Uterus (tissue), 3 donors: ENCODE measurements at regions not wholly inside any gene's neighbourhood (a gene's known extent, or its start where the extent isn't known, plus 50 kb on each side); places are given as distances from the start of the nearest gene placed in this dataset.
"Not testable (repeated sequence)": the region's sequence is repeated elsewhere in the genome, so short reads cannot be mapped to it uniquely, and the experiment has no call there.

Source experiments
- DNase-seq, 2 donors: peaks; one replicate each; pipeline ENCODE4 v3.0.0-alpha.2; 2019 to 2020
- H3K27ac ChIP-seq, 2 donors: fragments of 200-600 bp; sonication (generic); 1 replicate in 1 of 2; 2 replicates in 1 of 2; pipeline ENCODE4 v1.5.1; 2016 to 2018
- H3K27me3 ChIP-seq, 2 donors: fragments of 200-600 bp; sonication (generic); one replicate each; pipeline ENCODE4 v1.5.1; 2018 to 2019; ENCODE audit warnings: control low read depth in 1 of 2
- H3K36me3 ChIP-seq, 2 donors: fragments of 200-600 bp; sonication (generic); one replicate each; pipeline ENCODE4 v1.5.1; 2019; ENCODE audit warnings: control low read depth in 1 of 2
- H3K4me1 ChIP-seq, 2 donors: fragments of 200-600 bp; sonication (generic); one replicate each; pipeline ENCODE4 v1.5.1; 2018 to 2019; ENCODE audit warnings: control low read depth in 1 of 2
- H3K4me3 ChIP-seq, 2 donors: fragments of 200-600 bp; sonication (generic); 1 replicate in 1 of 2; 2 replicates in 1 of 2; pipeline ENCODE4 v1.5.1; 2018 to 2019; ENCODE audit warnings: mild to moderate bottlenecking in 1 of 2
- H3K9me3 ChIP-seq, 2 donors: fragments of 200-600 bp; sonication (generic); one replicate each; pipeline ENCODE4 v1.5.1; 2019; ENCODE audit warnings: control low read depth in 1 of 2
- POLR2A ChIP-seq, 2 donors: fragments of 450-650 bp; IDR thresholded peaks; one replicate each; pipeline ENCODE4 v1.6.1; 2016; ENCODE audit warnings: antibody characterized with exemption in 2 of 2, mild to moderate bottlenecking in 1 of 2, moderate library complexity in 1 of 2
- intact Hi-C: fragments of 100-400 bp; cut with DNase I; formaldehyde crosslinking; loops from one replicate; pipeline ENCODE4 v1.15.1; 2023; ENCODE audit warnings: low total_unique reads
- TF ChIP-seq, protein P1 (sequence below), 4 experiments: fragments of 200-600 bp in 2 of 4; fragments of 450-650 bp in 2 of 4; sonication (generic) in 2 of 4; IDR thresholded peaks; one replicate each; pipeline ENCODE4 v1.5.1; 2016 to 2019; ENCODE audit warnings: antibody characterized with exemption in 4 of 4, mild to moderate bottlenecking in 2 of 4, moderate library complexity in 1 of 4
- donor health status: DM: yes; HTN: yes; CAD: no.

DNA sequence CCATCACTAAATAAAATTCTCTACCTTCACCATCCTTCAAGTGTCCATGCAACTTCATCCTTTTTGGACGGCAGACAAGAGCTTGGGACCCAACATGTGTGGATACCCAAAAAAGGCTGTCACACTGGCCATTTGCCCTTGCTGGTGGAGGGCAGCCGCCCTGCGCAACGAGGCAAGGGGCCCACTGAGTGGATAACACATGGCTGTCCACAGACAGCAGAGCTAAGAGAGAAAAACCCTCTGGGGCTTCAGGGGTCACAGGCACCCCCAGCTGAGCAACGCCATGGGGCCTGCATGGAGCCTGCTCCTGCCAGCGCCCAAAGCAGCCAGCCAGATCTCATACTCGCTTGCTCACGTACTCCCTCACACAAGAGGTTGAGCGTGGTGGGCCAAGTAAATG lies 205.9 kb upstream of the NREP start:
- TF ChIP-seq POLR2A (IDR thresholded peaks at IDR 0.05), result no peak
- TF ChIP-seq, protein P1, sequence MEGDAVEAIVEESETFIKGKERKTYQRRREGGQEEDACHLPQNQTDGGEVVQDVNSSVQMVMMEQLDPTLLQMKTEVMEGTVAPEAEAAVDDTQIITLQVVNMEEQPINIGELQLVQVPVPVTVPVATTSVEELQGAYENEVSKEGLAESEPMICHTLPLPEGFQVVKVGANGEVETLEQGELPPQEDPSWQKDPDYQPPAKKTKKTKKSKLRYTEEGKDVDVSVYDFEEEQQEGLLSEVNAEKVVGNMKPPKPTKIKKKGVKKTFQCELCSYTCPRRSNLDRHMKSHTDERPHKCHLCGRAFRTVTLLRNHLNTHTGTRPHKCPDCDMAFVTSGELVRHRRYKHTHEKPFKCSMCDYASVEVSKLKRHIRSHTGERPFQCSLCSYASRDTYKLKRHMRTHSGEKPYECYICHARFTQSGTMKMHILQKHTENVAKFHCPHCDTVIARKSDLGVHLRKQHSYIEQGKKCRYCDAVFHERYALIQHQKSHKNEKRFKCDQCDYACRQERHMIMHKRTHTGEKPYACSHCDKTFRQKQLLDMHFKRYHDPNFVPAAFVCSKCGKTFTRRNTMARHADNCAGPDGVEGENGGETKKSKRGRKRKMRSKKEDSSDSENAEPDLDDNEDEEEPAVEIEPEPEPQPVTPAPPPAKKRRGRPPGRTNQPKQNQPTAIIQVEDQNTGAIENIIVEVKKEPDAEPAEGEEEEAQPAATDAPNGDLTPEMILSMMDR (IDR thresholded peaks at IDR 0.05), result no peak
- no peak for DNase-seq
- intact Hi-C loops, result no loop called here

DNA sequence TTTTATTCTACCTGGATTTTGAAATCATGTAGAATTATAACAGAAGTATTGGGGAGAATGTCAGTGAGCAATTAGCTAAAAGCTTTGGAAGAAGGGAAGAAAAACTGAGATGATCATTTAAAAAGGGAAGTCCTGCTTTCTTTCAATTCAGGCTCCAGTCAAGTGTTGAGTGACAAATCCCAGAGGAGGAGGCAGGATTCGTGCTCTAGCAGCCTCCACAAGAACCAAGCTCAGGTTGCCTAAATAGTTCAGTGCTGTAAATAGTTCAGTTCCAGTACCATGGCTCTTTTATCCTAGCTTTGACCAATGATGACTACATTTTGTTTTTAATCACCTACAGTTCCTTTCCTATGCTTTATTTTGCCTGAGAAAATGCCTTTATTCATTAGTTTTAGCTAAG lies 204.9 kb upstream of the NREP start:
- Histone ChIP-seq H3K4me3 (no peak overlapping the region), H3K27ac (no peak overlapping the region), H3K36me3 (no peaks in the 10 kb centered on the region), H3K27me3 (no peaks in the 10 kb centered on the region), H3K9me3 (no peaks in the 10 kb centered on the region), H3K4me1 (no peaks in the 10 kb centered on the region)
- intact Hi-C loops, result no loop called here
- no peak for TF ChIP-seq POLR2A (IDR thresholded peaks at IDR 0.05)
- TF ChIP-seq, protein P1 (IDR thresholded peaks at IDR 0.05), result no peak
- DNase-seq, result no peak

More for the DNA sequence above, 205.9 kb upstream of the NREP start:
- no peaks in the 10 kb centered on the region for H3K36me3 ChIP-seq
- no peak overlapping the region for H3K27ac ChIP-seq
- no peak overlapping the region for H3K4me3 ChIP-seq
- no peaks in the 10 kb centered on the region for H3K4me1 ChIP-seq
- H3K27me3 ChIP-seq, result no peaks in the 10 kb centered on the region
- H3K9me3 ChIP-seq, result no peaks in the 10 kb centered on the region

DNA sequence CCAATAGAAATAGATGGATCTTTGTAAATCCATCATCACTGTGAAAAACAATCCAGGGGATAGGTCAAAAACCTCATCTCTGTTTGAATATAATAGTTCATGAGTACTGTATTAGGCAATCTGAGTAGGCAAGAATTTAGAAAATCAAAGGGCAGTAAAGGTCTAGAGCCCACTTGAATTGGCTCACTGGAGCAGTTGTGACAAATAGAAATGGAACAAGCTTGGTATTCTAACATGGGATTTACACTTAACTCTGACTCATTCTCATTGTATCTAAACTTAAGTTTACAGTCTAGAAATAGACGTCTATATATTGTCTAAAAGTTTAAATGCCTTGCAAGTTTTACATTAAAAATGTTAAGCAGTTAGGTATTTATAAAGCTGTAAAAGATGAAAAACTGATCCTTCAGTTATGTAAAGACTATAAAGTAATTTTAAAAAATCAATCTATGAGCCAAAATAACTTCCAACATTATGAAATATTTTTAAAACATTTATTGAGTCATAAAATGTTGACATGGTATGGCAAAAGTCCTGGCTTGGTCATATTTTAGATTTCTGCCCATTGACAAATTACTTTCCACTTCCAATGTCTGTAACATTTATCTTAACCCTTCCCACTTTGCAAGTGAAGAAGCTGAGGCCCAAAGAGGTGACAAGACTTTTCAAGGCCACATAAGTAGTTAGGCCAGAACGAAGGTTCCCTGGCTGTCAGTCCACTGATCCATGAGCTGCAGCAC lies 203.7 kb upstream of the NREP start:
- TF ChIP-seq, protein P1 (IDR thresholded peaks at IDR 0.05), result no peak
- no peak for TF ChIP-seq POLR2A (IDR thresholded peaks at IDR 0.05)
- Histone ChIP-seq H3K27me3 (no peaks in the 10 kb centered on the region), H3K27ac (no peak overlapping the region)

DNA sequence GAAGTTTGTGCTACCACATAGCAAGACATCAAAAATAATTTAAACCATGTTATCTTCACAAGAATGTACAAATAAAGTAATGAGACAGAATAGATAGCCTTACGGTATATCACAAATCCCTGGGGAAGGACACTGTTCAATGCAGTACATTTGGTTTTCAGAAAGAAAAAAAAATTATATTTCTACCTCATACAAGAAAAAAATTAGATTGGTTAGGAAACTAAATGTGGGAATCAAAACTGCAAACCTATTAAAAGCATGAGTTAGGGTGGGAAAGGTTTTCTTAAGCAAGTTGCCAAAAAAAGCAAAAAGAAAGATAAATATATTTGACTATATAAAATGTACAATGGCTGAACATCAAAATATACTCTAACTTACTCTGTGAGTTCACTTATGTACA lies 201.9 kb upstream of the NREP start:
- H3K27ac ChIP-seq, result no peak overlapping the region
- no peaks in the 10 kb centered on the region for H3K9me3 ChIP-seq
- no peak overlapping the region for H3K4me3 ChIP-seq
- TF ChIP-seq, protein P1 (IDR thresholded peaks at IDR 0.05), result no peak
- no peak for TF ChIP-seq POLR2A (IDR thresholded peaks at IDR 0.05)
- no peaks in the 10 kb centered on the region for H3K27me3 ChIP-seq
- H3K4me1 ChIP-seq, result no peaks in the 10 kb centered on the region
- no peaks in the 10 kb centered on the region for H3K36me3 ChIP-seq
- no peak for DNase-seq
- intact Hi-C loops, result no loop called here

More for the DNA sequence above, 203.7 kb upstream of the NREP start:
- Histone ChIP-seq H3K9me3 (no peaks in the 10 kb centered on the region), H3K4me1 (no peaks in the 10 kb centered on the region), H3K4me3 (no peak overlapping the region), H3K36me3 (no peaks in the 10 kb centered on the region)
- DNase-seq, result no peak
- intact Hi-C loops, result no loop called here

DNA sequence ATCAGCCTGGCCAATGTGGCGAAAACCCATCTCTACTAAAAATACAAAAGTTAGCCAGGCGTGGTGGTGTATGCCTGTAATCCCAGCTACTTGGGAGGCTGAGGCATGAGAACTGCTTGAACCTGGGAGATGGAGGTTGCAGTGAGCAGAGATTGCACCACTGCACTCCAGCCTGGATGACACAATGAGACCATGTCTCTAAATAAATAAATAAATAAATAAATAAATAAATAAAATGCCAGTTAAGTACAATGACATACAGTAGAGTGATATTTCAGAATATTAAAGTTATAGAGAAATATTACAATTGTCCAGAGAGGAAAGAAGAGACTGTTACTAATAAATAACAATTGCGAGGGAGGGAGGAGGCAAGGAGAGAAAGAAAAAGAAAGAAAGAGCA lies 199.8 kb upstream of the NREP start:
- H3K27me3 ChIP-seq, H3K4me3 ChIP-seq, intact Hi-C loops, DNase-seq, H3K9me3 ChIP-seq, H3K27ac ChIP-seq, H3K4me1 ChIP-seq, H3K36me3 ChIP-seq: not testable (repeated sequence)
